GM21526 (cell line): ENCODE measurements at regions not wholly inside any gene's neighbourhood (a gene's known extent, or its start where the extent isn't known, plus 50 kb on each side); places are given as distances from the start of the nearest gene placed in this dataset.
A peak's percentile ranks its signal among the peaks of the same experiment; 100 is the strongest.
"Not testable (repeated sequence)": the region's sequence is repeated elsewhere in the genome, so short reads cannot be mapped to it uniquely, and the experiment has no call there.

ENCODE experiments used
- ATAC-seq: cut with Tn5 transposase; IDR thresholded peaks from one replicate; pipeline ENCODE4 v1.9.1; 2021; ENCODE audit warnings: moderate library complexity; ENCODE audit not compliant: unreplicated experiment, low FRiP score

DNA sequence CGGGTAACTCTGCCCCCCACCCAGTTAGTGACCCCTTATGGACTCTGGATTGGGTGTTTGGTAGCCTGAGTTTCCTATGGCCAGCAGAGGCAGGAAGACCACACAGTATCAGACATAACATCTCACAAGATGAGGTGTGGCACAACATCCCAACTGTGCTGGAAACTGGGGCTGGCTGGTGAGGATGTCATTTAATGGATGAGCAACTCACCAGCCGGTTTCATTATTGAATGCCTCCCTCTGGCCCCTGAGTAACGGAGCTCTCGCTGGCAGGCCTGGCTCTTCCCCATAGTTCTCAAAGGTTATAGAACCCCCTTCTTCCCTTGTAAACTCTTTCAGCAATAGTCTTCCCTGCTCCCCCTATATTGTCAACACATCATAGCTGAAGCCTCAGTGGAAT lies 195.0 kb downstream of the BCL11A start:
- no peak for ATAC-seq

DNA sequence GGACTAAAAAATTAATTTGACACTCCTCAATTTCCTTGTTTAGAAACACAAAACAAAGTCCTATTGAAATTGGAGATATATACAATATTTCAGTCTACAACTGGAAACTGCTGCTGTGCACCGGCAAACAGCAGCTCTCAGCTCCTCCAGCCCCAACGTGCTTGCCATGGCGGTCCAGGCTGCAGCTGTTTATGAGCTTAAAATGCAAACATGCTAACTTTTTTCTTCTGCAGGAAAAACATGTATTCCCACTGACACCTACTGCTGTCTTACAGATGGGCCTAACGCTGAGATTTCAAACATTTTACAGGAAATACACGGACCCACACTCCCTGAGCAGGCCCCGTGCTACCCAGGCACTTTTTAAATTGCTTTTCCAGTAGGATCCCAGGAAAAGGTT lies 195.5 kb downstream of the BCL11A start:
- ATAC-seq: no peak

DNA sequence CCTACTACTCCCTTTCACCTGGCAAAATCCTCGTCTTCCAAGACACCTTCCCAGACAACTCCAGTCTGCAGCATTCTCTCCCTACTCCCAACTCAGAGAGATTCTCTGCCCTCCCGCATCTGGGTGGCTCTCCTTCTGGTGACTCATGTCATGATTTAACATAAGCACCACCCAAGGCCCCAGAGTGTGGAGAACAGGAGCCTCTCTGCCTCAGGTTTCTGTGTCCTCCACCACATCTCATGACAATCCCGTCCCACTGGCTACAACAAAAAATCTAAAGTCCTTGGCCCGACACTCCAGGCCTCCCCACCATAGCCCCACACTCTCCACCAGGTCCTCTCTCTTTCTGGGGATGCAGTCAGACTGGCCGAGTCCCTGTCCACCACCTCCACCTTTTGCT lies 197.1 kb downstream of the BCL11A start:
- no peak for ATAC-seq

DNA sequence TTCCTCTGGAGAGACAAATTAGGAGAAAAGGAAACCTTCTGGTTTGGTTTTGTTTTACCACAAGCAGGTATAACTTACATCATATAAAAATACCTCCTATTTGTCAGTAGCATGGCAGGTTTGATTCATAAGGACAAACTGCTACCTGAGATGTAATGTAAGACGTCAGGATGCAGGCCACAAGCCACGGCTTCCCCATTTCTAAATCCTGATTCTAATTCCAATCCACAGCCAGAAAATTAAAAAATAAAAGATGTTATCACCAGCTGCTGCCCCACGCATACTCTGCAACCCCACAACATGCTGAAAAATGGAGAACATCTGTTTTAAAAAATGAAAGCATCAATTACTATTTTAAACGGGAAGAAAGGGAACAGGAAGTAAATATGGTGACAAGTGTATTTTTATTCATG lies 197.6 kb downstream of the BCL11A start:
- ATAC-seq: no peak

DNA sequence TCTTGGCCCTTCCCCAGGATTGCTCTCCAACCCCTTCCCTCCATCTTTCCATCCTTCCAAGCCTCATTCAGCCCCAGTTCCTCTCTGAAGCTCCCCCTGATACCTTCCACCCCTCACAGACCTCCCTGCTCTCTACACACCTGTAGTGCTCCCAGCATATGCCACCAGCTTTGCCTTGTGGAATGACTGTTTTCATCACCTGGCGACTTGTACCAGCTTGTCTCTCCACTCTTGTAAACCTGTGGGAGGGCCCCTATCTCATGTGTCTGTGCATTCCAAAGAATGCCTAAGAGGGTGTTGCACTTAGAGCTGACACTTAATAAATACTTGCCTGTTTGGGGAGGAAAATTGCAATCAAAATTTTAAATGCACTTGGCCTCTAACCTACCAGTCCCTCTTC lies 198.7 kb downstream of the BCL11A start:
- no peak for ATAC-seq

DNA sequence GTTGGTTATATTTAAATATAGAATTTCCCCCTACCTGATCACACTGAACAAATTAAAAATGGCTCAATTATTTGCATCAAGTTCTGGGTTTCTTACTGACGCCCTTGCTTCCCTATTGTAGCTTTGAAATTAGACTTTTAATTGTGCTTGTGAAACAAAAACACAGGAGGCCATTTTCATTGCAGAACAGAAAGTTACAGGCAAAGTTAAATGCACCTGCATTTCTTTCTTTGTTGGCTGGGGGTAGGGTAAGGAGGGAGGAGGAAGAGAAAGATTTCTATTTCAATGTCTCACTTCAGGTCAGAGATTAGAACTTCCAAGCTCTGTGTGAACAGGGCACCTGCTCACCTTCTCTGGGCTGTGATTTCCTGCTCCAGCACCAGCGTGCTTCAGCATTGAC lies 199.6 kb downstream of the BCL11A start:
- peak; percentile 45 for ATAC-seq

DNA sequence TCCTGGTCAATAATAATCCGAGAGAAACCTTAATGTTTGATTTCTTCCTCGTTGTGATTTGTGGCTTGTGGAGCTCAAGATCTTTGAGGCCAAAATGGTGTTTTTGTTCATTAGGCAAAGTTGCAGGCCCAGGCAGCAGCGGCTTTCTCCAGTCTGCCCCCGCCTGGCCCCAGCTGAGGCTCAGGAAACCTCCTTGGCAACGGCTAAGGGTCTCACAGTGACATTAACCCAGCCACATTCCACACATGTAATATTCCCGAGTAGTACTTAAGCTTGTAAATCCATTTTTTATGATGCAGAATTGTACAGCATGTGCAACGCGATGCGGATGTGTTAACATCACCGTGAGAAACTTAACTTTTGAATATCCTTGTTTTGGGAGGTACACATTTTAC lies 200.1 kb downstream of the BCL11A start:
- ATAC-seq: peak; percentile 15

DNA sequence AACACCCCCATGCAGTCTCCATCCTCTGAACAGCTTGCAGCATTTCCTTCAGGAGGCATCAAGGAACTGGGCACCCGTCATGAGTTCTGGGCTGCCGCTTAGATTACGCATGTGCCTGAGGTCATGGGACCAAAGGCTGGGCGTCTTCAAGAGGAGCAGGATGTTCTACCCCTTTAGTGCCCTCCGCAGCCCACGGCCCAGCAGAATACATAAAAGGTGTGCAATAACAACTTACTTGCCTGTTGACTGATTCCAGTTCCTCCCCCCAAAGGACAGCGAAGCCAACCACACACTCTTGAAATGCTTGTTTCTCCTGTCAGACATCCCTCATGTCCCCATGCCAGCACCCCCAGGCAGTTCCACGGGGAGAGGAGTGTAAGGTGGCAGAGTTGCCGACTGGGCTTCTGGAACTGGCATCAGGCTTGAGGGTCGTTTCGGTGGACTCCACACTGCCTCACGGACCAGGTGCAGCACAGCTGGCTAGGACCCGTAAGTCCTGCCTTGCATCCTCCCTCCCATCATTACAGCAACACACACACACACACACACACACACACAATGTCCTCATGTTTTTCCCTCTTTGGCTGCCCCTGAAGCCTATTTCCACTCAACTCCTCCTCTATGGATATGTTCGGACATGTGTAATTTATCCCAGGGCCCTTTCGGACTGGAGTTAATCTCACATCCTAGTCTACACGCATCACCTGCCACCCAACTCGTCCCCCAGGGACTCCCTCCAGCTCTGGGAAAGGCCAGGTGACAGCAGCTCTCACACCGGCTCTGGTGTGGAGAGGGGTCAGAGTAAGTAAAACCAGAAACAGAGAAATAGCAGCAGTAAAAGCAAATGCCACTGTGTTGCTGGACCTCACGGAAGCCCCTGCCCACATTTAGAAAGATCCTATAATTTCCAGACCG lies 200.7 kb downstream of the BCL11A start:
- ATAC-seq: no peak

DNA sequence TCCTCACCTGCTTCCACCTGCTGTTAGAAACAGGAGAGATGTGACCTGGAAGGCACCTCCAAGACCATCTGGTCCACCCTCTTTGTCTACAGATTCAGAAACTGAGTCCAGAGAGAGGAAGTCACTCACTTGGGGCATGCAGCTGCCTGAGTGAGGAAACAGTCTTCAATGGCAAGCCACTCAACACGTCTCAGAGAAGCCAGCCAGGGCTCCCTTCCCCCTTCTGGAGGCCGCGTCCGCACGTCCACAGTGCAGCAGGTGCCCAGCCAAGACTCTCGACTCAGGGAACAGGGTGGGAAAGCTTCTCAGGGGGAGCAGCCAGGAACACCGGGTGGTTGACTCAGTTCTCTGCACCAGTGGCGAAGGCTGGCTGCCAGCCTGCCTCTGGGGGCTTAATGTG lies 201.7 kb downstream of the BCL11A start:
- ATAC-seq: peak; percentile 28

DNA sequence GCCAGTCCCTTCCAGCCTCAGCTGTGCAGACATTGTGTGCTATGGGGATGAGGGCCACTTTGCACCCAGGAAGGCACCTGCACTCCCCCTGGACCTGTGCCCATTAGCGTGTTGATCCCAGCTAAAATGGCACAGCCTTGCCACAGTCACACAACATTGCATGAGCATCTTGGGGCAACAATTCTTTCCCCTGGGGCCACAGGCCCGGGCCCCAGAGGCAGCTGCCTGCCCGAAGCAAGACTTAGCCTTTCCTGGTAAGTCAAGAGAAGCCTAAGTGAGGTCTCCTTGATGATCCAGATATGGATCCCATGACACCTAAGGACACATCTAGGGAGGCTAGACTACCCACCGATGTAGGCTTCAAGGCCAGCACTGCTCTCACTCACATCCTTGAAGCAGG lies 202.1 kb downstream of the BCL11A start:
- peak; percentile 2 for ATAC-seq

DNA sequence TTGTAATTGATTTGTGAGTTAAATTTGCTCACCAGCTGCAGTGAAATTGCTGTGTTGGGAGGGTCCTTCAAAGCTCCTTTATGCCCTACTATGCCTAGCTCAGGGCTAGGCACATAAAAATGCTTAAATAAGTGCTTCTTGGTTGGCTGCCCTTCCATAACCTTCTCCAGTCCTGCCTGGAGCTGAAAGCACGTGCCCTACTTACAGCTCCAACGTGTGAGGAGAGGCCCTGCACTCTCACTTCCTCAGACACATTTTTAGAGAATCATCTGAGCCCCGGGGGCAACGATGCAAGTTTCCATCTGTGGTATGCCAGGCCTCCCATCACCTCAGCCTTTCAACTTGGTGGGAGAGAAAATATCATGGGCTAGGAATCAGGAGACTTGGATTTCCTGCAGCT lies 202.7 kb downstream of the BCL11A start:
- no peak for ATAC-seq

DNA sequence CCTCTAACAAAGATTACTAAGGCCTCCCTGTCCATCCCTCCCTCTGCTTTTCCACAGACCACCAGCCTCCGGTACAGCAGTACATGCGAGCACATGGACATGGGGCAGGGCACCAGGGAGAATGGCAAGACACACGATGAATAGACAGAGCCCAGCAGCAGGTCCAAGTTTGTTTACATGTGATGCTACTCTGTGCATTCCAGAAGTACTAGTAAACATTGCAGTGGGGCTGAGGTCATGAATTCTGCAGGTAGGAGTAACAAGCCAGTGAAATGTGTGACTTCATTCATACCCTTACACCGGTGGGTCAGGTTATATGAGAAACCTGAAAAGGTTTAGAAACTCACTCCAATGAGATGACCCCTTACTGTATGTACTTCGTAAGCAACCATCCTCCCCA lies 205.7 kb downstream of the BCL11A start:
- ATAC-seq: no peak

DNA sequence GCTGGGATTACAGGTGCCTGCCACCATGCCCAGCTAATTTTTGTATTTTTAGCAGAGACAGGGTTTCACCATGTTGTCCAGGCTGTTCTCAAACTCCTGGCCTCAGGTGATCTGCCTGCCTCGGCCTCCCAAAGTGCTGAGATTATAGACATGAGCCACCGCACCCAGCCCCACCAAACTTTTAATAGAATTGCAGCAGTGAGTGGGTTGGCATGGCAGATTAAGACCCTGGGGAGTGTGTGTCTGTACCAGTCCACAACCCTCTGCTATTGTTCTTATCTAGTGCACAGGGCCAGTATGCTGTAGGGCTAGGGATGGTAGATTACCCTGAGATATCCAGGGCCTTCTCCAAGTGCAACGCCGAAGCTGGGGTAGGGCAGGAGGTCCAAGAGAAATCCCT lies 211.0 kb downstream of the BCL11A start:
- not testable (repeated sequence) for ATAC-seq

DNA sequence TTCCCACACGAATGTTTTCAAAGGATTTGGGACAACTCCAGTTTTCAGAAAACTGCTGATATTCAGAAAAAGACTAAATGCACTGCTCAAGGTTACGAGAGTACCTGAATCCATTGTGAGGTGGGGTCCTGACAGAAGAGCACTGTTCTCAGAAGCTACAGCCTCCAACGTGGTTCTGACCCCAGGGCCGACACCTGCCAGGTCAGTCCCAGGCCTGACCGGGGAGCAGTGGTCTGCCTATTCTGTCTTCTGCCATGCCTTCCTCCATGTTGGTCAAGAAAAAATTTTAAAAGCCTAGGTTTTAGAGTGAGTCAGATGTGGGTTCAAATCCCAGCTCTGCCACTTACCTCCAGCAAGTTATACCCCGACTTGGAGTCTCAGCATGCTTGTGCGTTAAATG lies 212.3 kb downstream of the BCL11A start:
- ATAC-seq: no peak

DNA sequence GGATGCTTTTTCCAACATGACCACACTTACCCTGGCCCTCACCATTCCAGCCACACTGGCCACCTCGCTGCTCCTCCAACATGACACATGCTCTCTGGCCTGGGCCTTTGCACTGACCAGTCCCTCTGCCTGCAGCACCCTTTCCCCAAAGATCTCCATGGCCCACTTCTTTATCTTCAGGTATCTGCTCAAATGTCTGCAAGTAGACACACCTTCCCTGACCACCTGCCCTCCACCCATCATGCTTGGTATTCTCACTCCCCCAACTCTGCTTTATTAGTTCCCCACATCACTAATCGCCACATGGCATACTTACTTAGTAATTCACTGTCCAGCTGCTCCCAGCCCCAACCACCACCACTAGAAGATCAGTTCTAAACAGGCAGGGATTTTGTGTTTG lies 214.2 kb downstream of the BCL11A start:
- ATAC-seq: no peak

DNA sequence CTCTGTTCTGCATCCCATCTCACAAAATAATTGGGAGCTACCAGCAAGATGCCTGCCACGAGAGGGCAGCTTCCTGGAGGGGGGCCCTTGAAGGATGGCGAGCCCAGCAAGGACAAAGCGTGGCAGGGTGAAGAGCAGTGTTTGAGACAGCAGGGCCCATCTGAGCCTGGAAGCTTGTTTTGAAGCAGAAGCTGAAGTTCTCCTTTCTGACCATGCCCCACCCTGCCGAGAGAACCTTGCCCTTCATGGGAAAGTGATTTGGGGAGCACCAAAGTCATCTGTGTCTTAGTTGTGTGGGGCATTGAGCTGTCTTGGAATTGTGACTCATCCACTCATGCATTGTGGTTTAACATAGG lies 216.3 kb downstream of the BCL11A start:
- ATAC-seq: no peak

DNA sequence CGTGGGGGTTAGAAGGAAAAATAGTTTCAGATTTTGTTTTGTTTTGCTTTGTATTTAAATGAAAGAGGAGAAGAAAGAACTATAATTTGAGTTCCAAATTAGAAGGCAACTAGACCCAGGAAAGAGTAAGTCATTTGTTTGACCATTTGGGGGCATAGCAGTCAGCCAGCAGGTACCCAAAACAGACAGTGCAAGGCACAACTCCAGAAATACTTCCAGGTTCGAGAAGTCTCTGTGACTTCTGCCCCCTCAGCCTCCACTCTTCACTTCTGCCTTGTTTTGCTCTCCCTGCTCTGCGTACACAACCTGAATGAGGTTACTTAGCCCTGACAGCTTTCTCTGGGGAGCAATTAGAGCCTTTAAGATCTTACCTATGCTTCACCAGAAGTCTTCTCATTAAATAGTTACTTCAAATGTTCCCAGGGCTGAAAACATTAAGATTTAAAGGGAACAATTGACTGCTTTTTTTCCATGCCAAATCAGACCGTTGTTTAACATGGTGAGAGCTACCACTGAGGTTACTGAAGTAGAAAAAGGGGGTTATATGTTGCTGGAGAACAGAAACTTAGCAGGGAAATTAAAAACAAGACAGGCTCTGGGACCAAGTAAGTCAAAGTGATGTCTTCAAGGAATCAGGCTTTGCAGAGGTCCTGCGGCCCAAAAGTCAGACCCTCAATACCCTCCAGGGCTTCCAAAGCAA lies 216.9 kb downstream of the BCL11A start:
- no peak for ATAC-seq

DNA sequence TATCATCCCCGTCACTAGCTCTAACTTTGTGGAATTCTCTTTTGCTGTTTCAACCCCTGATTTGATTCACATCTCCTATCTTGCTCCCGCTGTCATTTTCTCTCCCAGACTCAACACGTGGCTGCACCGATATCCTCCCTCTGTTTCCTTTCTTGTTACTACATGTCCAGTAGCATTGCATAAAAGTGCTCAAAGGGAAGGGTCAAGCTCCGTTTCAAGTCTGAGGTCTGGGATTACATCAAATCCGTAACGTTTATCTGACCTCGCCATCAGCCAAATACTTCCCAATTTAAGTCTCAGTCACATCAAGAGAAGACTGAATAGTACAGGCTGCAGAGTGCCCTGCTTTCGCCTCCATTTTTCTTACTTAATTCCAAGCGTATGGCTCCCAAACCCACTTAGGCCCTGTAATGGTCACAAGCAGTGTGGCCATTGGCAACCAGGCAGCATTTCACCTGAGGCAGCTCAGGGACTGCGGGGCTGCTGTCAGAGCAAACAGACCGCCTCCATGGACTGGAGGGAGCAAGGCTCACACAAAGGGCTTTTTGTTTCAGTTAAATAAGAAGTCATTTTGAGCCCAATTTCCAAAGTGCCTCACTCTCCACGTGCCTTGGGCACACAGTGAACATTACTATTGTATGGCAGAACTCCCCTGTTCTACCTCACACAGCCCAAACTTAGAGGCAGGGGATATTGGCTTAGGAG lies 217.8 kb downstream of the BCL11A start:
- ATAC-seq: no peak

DNA sequence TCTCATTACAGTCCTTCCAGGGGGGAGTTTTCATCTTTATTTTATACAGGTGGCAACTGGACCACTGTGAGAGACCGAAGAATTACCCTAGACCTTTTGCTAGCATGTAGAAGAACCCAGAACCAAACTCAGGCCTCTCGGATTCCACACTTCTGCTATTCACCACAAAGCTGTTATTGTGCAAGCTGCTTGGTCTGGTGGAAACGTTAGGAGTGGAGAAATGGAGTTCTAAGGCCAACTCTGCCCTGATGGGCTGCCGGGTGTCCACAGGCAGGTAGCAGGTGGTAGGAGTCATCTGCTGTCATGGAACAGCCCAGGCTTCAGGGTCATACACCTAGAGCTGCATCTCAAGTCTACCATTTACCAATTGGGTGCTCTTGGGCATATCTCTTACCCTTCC lies 218.8 kb downstream of the BCL11A start:
- no peak for ATAC-seq

DNA sequence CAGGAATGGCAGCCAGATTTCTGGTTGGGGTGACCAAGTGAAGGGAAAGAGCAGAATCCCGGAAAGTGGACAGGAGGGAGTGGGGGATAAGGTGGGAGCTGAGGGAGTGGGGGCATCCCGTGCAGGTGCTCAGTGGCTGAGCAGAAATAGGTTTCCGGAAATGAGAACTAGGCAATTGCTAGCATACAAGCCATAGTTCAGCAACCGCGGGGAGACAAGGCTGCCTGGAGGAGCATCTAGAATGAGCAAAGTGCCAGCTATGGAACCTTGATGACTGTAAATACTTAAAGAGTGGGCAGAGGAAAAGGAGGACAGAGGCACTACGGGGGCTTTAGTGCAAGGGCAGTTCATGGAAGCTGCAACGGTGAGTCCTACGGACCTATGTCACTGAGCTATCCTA lies 220.2 kb downstream of the BCL11A start:
- no peak for ATAC-seq

DNA sequence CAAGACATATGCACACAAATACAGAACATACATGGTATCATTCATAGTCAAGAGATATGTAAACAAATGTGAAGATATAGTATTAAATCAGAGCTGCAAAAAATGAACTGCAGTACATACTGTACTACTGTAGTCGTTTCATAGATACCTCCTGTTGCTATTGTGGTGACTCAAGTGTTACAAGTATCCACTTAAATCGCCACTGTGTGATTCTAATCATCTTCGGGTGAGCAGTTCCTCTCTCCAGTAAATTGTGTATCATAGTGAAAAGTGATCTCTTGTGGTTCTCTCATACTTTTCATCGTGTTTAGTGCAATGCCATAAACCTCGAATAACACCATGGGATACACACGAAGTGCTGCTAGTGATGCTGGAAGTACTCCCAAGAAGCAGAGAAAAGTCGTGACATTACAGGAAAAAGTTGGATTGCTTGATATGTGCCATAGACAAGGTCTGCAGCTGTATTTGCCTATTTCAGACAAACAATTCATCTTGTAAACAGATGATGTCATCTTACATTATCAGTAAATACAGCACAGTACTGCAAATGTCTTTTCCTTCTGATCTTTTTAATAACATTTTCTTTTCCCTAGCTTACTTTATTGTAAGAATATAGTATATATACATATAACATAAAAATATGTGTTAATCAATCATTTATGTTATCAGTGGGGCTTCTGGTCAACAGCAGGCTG lies 222.2 kb downstream of the BCL11A start:
- ATAC-seq: no peak
